ENCODE measurements at regions not wholly inside any gene's neighbourhood (a gene's known extent, or its start where the extent isn't known, plus 50 kb on each side); places are given as distances from the start of the nearest gene placed in this dataset.
A peak's percentile ranks its signal among the peaks of the same experiment; 100 is the strongest.

DNA sequence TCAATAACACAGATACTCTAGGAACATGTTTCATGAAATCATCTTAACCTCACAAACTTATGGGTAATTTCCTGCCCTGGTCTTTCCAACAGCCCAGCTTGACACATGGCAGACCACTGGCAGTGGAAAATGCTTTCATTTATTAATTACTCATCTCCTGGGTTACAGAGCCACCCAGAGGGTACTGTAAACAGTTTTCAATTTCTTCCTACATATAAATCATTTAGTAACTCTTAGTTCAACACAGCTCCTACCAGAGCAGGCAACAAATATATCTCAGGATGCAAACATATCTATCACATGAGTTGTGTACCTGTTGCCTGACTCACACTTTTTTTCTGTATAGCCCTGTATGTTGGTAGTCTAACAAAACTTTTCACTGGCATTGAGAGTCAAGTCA, 99.2 kb upstream of the VRK2 start:
- no peak overlapping the region for H3K9ac ChIP-seq
- H3K4me2 ChIP-seq: no peak overlapping the region
- TF ChIP-seq, protein P1, sequence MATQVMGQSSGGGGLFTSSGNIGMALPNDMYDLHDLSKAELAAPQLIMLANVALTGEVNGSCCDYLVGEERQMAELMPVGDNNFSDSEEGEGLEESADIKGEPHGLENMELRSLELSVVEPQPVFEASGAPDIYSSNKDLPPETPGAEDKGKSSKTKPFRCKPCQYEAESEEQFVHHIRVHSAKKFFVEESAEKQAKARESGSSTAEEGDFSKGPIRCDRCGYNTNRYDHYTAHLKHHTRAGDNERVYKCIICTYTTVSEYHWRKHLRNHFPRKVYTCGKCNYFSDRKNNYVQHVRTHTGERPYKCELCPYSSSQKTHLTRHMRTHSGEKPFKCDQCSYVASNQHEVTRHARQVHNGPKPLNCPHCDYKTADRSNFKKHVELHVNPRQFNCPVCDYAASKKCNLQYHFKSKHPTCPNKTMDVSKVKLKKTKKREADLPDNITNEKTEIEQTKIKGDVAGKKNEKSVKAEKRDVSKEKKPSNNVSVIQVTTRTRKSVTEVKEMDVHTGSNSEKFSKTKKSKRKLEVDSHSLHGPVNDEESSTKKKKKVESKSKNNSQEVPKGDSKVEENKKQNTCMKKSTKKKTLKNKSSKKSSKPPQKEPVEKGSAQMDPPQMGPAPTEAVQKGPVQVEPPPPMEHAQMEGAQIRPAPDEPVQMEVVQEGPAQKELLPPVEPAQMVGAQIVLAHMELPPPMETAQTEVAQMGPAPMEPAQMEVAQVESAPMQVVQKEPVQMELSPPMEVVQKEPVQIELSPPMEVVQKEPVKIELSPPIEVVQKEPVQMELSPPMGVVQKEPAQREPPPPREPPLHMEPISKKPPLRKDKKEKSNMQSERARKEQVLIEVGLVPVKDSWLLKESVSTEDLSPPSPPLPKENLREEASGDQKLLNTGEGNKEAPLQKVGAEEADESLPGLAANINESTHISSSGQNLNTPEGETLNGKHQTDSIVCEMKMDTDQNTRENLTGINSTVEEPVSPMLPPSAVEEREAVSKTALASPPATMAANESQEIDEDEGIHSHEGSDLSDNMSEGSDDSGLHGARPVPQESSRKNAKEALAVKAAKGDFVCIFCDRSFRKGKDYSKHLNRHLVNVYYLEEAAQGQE (IDR thresholded peaks at IDR 0.05; ENCODE audit: low read depth, low read length): no peak
- TF ChIP-seq RAD21 (IDR thresholded peaks at IDR 0.05; ENCODE audit: low read length): peak; percentile 45; the same call in 1 of the 2 replicates
- TF ChIP-seq, protein P2, sequence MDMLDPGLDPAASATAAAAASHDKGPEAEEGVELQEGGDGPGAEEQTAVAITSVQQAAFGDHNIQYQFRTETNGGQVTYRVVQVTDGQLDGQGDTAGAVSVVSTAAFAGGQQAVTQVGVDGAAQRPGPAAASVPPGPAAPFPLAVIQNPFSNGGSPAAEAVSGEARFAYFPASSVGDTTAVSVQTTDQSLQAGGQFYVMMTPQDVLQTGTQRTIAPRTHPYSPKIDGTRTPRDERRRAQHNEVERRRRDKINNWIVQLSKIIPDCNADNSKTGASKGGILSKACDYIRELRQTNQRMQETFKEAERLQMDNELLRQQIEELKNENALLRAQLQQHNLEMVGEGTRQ (IDR thresholded peaks at IDR 0.05; ENCODE audit: borderline replicate concordance, low read depth, low read length): no peak
- TF ChIP-seq, protein P3, sequence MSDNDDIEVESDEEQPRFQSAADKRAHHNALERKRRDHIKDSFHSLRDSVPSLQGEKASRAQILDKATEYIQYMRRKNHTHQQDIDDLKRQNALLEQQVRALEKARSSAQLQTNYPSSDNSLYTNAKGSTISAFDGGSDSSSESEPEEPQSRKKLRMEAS (IDR thresholded peaks at IDR 0.05; ENCODE audit: low read depth): no peak
- no peak for TF ChIP-seq EZH2phosphoT487 (IDR thresholded peaks at IDR 0.05; ENCODE audit: borderline replicate concordance, low read depth)
- no peak for TF ChIP-seq RXRA (IDR thresholded peaks at IDR 0.05; ENCODE audit: borderline replicate concordance, low read depth)
- no peaks in the 10 kb centered on the region for H3F3A ChIP-seq (replicated peaks; ENCODE audit: insufficient read depth)
- CTCF ChIA-PET: interaction anchor here (1.1 to 2.6 kb wide), 2 partner anchors 188 to 201 kb away, joined by 3 to 10 read pairs; no protein-coding TSS in a partner anchor
- H4K20me1 ChIP-seq (ENCODE audit: insufficient read depth): no peaks in the 10 kb centered on the region
- H2AFZ ChIP-seq (ENCODE audit: low read depth): no peak overlapping the region
- no peaks in the 10 kb centered on the region for H3K27me3 ChIP-seq (ENCODE audit: insufficient read depth)
- no peaks in the 10 kb centered on the region; a peak in 1 of 4 replicates for H3K4me1 ChIP-seq (ENCODE audit: control insufficient read depth in 1 of 2, insufficient read depth in 2 of 2, low read depth in 1 of 2, low read length in 1 of 2)
- H3K9me3 ChIP-seq: no peaks in the 10 kb centered on the region
- no peaks in the 10 kb centered on the region for H3K79me2 ChIP-seq (ENCODE audit: insufficient read depth)
- H3K9me2 ChIP-seq: no peaks in the 10 kb centered on the region
- POLR2A ChIA-PET: no interaction called here
- no peak overlapping the region for H3K4me3 ChIP-seq (ENCODE audit: low read depth in 2 of 2, low read length in 1 of 2)
- H3K36me3 ChIP-seq (replicated peaks in 1 of 2; ENCODE audit: control insufficient read depth in 1 of 2, insufficient read depth in 2 of 2, low read length in 1 of 2): no peaks in the 10 kb centered on the region
- no peak for DNase-seq
- H3K27ac ChIP-seq (ENCODE audit: low read depth in 2 of 2, low read length in 1 of 2): no peak overlapping the region

DNA sequence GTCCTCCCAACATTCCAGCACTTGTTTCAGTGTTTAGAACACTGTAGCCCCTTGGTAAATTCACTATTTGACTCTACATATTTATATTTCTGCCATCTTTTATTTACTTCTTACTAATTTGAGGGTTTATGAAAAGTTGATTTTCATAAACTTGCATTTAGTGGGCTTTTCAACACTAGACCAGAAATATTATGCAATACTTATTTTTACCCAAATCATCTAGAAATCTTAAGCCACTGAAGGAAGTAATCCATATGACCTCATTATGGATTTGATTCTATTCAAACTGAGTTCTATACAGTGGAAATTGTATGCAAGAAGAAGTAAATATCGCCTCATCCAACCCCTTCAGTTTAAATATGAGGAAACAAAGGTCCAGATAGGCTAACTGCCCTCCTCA, 92.6 kb upstream of the VRK2 start:
- no peaks in the 10 kb centered on the region for H3K9me2 ChIP-seq
- H3K27ac ChIP-seq (ENCODE audit: low read depth in 2 of 2, low read length in 1 of 2): no peak overlapping the region
- H3K4me1 ChIP-seq (ENCODE audit: control insufficient read depth in 1 of 2, insufficient read depth in 2 of 2, low read depth in 1 of 2, low read length in 1 of 2): no peaks in the 10 kb centered on the region
- H3K4me3 ChIP-seq (ENCODE audit: low read depth in 2 of 2, low read length in 1 of 2): no peak overlapping the region
- no peaks in the 10 kb centered on the region for H3K9me3 ChIP-seq
- H3K36me3 ChIP-seq (replicated peaks in 1 of 2; ENCODE audit: control insufficient read depth in 1 of 2, insufficient read depth in 2 of 2, low read length in 1 of 2): no peaks in the 10 kb centered on the region
- H2AFZ ChIP-seq (ENCODE audit: low read depth): no peak overlapping the region
- no peaks in the 10 kb centered on the region for H3K27me3 ChIP-seq (ENCODE audit: insufficient read depth)
- no peak overlapping the region for H3K4me2 ChIP-seq
- H3F3A ChIP-seq (replicated peaks; ENCODE audit: insufficient read depth): no peaks in the 10 kb centered on the region
- WGBS (ENCODE audit: low lambda C conversion rate): 48% methylated on average over 1 of the region's 1 CpG
- no peak overlapping the region for H3K9ac ChIP-seq
- ChIA-PET POLR2A (no interaction called here), CTCF (no interaction called here)
- H3K79me2 ChIP-seq (ENCODE audit: insufficient read depth): no peaks in the 10 kb centered on the region
- H4K20me1 ChIP-seq (ENCODE audit: insufficient read depth): no peaks in the 10 kb centered on the region
- TF ChIP-seq FOSL2 (IDR thresholded peaks at IDR 0.05; ENCODE audit: borderline replicate concordance, low read depth) (no peak), RAD21 (IDR thresholded peaks at IDR 0.05; ENCODE audit: low read length) (no peak)
- TF ChIP-seq, protein P2 (IDR thresholded peaks at IDR 0.05; ENCODE audit: borderline replicate concordance, low read depth, low read length): no peak
- DNase-seq: no peak
